ENCODE measurements at regions not wholly inside any gene's neighbourhood (a gene's known extent, or its start where the extent isn't known, plus 50 kb on each side); places are given as distances from the start of the nearest gene placed in this dataset.

- dilution Hi-C loops (cut with MboI; ENCODE audit: extremely low pct_ligation_motif_present, low sequenced_read_pairs), result no loop called here
- Histone ChIP-seq H2AFZ (ENCODE audit: low read depth, low read length) (no peak overlapping the region), H3K4me2 (ENCODE audit: insufficient read depth, low read length) (no peak overlapping the region), H3K27ac (ENCODE audit: insufficient read depth, low read depth, low read length) (no peak overlapping the region), H3K4me1 (ENCODE audit: control insufficient read depth, extremely low read depth, insufficient read depth, low read length) (no peaks in the 10 kb centered on the region), H4K20me1 (replicated peaks; ENCODE audit: control insufficient read depth, extremely low read depth, insufficient read depth, low read length) (no peaks in the 10 kb centered on the region), H3K4me3 (replicated peaks in 1 of 3; ENCODE audit: insufficient read depth in 1 of 3, low read depth in 1 of 3, low read length in 3 of 3) (no peak overlapping the region), H3K36me3 (ENCODE audit: control insufficient read depth in 2 of 2, extremely low read depth in 1 of 2, insufficient read depth in 2 of 2, low read length in 2 of 2) (no peaks in the 10 kb centered on the region), H3K9me3 (replicated peaks; ENCODE audit: control insufficient read depth, insufficient read depth, low read length) (peaks cover 6% of the 10 kb centered on the region), H3K79me2 (ENCODE audit: control insufficient read depth, insufficient read depth, low read length) (no peaks in the 10 kb centered on the region), H3K9me1 (replicated peaks; ENCODE audit: control insufficient read depth, extremely low read depth, insufficient read depth, low read length) (no peaks in the 10 kb centered on the region), H3K9ac (replicated peaks; ENCODE audit: extremely low read depth, insufficient read depth, low read length) (no peak overlapping the region), H3K27me3 (ENCODE audit: control insufficient read depth in 2 of 2, insufficient read depth in 2 of 2, low read length in 2 of 2) (no peaks in the 10 kb centered on the region)
- CTCF ChIA-PET, result no interaction called here
- intact Hi-C loops (cut with micrococcal nuclease), result no loop called here
- TF ChIP-seq GATA2 (IDR thresholded peaks at IDR 0.05; ENCODE audit: insufficient read depth, insufficient read length, low read depth, low read length), result no peak
- no peak for TF ChIP-seq FOS (IDR thresholded peaks at IDR 0.05; ENCODE audit: borderline replicate concordance, insufficient read depth, low read length)
- TF ChIP-seq POLR2AphosphoS5 (IDR thresholded peaks at IDR 0.05; ENCODE audit: insufficient read depth, low read depth, low read length), result no peak
- TF ChIP-seq MAX (IDR thresholded peaks at IDR 0.05; ENCODE audit: insufficient read depth, insufficient read length), result no peak
- no peak for TF ChIP-seq CTCF (IDR thresholded peaks at IDR 0.05; ENCODE audit: extremely low read depth in 1 of 2, insufficient read depth in 1 of 2, low read depth in 1 of 2, low read length in 2 of 2)
- no peak for TF ChIP-seq MYC (IDR thresholded peaks at IDR 0.05; ENCODE audit: low read depth, low read length)
- no peak for TF ChIP-seq POLR2A (IDR thresholded peaks at IDR 0.05; ENCODE audit: low read depth, low read length)
- TF ChIP-seq JUN (IDR thresholded peaks at IDR 0.05; ENCODE audit: borderline replicate concordance, insufficient read depth, insufficient read length, low read depth), result no peak
- TF ChIP-seq EZH2 (IDR thresholded peaks at IDR 0.05; ENCODE audit: borderline replicate concordance, low read depth, low read length, severe bottlenecking), result no peak
- no peak for FAIRE-seq
- no peak for DNase-seq (ENCODE audit: low read depth, low spot score)
- no TSS peak for BruUV-seq (replicated peaks)
- POLR2A ChIA-PET, result no interaction called here
Measured at GRCh38 chr4:60611762-60612496, 588.2 kb upstream of the ADGRL3 start.
